ENCODE measurements at regions not wholly inside any gene's neighbourhood (a gene's known extent, or its start where the extent isn't known, plus 50 kb on each side); places are given as distances from the start of the nearest gene placed in this dataset.

DNA sequence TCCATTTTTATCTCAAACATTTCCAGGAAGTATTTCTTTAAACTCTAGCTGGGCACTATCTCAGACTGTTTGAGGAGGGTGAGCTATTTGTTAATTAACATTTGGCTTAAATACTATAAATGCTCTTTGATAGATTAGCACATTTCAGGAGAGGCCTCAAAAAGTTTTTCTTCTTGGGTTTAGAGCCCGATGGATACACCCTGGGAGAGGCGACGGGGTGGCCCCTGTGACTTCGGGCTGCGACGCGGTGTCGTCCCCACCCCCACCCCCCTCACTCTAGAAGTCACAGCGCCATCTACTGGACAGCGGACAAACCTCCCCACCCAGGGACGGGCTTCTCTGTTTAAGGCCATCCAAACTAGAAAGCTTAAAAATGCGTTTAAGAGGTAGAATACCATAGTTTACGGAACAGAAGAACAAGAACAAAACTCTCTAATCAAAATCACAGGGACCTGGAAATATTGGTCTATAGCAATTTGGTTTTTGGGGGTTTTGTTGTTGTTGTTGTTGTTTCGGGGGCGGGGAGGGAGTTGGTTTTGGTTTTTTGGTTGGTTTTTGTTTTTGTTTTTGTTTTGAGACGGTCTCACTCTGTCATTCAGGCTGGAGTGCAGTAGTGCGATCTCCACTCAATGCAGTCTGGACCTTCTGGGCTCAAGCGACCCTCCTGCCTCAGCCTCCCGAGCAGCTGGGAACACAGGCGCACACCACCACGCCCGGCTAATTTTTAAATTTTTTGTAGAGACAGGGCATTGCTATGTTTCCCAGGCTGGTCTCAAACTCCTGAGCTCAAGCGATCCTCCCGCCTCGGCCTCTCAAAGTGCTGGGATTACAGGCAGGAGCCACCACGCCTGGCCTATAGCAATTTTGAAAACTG lies 254.4 kb downstream of the C16orf95 start:
- Histone ChIP-seq H3K9me3 (ENCODE audit: control insufficient read depth, low read length) (no peaks in the 10 kb centered on the region), H3K36me3 (ENCODE audit: control insufficient read depth, insufficient read depth, low read length) (no peaks in the 10 kb centered on the region), H3K4me3 (ENCODE audit: low read length) (peak overlapping the region; percentile 51), H3K9ac (ENCODE audit: extremely low read depth, low read length, poor library complexity, severe bottlenecking) (no peak overlapping the region), H3K4me1 (ENCODE audit: control insufficient read depth, insufficient read depth, low read length) (no peaks in the 10 kb centered on the region), H3K27ac (ENCODE audit: low read depth, low read length) (no peak overlapping the region), H3K27me3 (ENCODE audit: control insufficient read depth, insufficient read depth, low read length, poor library complexity, severe bottlenecking) (peaks cover 6% of the 10 kb centered on the region)
- no peaks in the 10 kb centered on the region for H3K36me3 Mint-ChIP-seq (ENCODE audit: low read depth)
- WGBS, 2 experiments (ENCODE audit: insufficient coverage in 1 of 2, insufficient read length in 1 of 2), result 50 to 81% methylated on average over 15 to 26 of the region's 26 CpGs
- H3K27ac Mint-ChIP-seq, result no peak overlapping the region
- H3K4me1 Mint-ChIP-seq, result peaks cover 15% of the 10 kb centered on the region
- no peaks in the 10 kb centered on the region for H3K27me3 Mint-ChIP-seq (ENCODE audit: insufficient read depth)
- TF ChIP-seq, protein P1, sequence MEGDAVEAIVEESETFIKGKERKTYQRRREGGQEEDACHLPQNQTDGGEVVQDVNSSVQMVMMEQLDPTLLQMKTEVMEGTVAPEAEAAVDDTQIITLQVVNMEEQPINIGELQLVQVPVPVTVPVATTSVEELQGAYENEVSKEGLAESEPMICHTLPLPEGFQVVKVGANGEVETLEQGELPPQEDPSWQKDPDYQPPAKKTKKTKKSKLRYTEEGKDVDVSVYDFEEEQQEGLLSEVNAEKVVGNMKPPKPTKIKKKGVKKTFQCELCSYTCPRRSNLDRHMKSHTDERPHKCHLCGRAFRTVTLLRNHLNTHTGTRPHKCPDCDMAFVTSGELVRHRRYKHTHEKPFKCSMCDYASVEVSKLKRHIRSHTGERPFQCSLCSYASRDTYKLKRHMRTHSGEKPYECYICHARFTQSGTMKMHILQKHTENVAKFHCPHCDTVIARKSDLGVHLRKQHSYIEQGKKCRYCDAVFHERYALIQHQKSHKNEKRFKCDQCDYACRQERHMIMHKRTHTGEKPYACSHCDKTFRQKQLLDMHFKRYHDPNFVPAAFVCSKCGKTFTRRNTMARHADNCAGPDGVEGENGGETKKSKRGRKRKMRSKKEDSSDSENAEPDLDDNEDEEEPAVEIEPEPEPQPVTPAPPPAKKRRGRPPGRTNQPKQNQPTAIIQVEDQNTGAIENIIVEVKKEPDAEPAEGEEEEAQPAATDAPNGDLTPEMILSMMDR (conservative IDR thresholded peaks at IDR 0.05), result peak; percentile 89
- DNase-seq, result peak; percentile 93
- H3K9me3 Mint-ChIP-seq, result no peaks in the 10 kb centered on the region
- no peak overlapping the region for H3K4me3 Mint-ChIP-seq

DNA sequence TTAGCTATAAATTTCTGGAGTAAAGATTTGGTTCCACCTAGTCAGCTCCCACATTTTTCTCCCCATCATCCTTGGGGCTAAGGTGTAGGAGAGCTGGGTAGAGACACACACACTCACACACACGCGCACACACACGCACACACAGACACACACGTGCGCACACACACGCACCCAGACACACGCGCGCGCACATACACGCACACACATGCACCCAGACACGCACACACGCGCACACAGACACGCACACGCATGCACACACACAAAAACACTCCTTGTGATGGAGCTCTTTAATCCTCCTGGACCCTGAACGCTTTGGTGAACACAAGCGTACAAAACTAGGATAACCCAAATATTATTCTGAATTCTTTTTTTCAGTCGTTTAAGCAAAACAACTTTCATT lies 253.6 kb downstream of the C16orf95 start:
- Histone ChIP-seq H3K4me3 (ENCODE audit: low read length) (no peak overlapping the region), H3K9me3 (ENCODE audit: control insufficient read depth, low read length) (no peaks in the 10 kb centered on the region), H3K27me3 (ENCODE audit: control insufficient read depth, insufficient read depth, low read length, poor library complexity, severe bottlenecking) (peaks cover 6% of the 10 kb centered on the region), H3K36me3 (ENCODE audit: control insufficient read depth, insufficient read depth, low read length) (no peaks in the 10 kb centered on the region), H3K9ac (ENCODE audit: extremely low read depth, low read length, poor library complexity, severe bottlenecking) (no peak overlapping the region), H3K4me1 (ENCODE audit: control insufficient read depth, insufficient read depth, low read length) (no peaks in the 10 kb centered on the region), H3K27ac (ENCODE audit: low read depth, low read length) (no peak overlapping the region)
- peak; percentile 15 for DNase-seq
- WGBS, 2 experiments (ENCODE audit: insufficient coverage in 1 of 2, insufficient read length in 1 of 2), result 93% methylated on average over 16 to 19 of the region's 19 CpGs
- Mint-ChIP-seq H3K27ac (no peak overlapping the region), H3K4me1 (peaks cover 15% of the 10 kb centered on the region), H3K27me3 (ENCODE audit: insufficient read depth) (no peaks in the 10 kb centered on the region), H3K9me3 (no peaks in the 10 kb centered on the region), H3K4me3 (no peak overlapping the region), H3K36me3 (ENCODE audit: low read depth) (no peaks in the 10 kb centered on the region)
- TF ChIP-seq, protein P1 (conservative IDR thresholded peaks at IDR 0.05), result no peak

DNA sequence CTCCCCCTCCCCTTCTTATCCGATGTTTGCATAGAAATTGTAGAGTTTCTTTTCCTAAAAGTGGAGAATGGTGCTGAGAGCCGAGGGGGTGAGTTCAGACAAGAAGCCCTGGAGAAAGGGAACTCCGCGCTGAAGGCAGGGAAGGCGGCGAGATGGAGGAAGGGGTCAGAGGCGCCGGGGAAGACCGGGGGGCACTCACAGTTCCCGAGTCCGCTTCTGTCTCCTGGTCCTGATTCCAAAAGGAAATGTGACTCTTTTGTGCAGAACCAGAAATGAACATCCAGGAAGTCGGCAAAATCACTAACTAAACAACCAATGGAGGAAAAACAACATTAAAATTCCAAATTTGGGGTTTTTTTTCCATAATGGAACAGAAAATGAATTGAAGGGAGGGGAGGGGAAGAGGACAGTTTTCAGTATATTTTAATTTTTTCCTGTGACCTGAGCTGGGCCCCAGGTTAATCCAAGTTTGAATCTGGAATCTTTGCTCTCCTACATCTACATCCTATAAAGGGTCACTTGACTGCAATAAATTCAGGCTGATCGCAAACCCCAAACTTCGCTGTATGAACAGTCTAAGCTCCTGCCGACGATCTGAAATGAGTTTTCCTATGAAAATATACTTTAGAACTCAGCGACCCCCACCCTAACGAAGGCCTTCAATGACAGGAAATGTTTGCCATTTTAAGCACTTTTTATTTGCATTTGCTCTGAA lies 252.3 kb downstream of the C16orf95 start:
- H3K4me1 ChIP-seq (ENCODE audit: control insufficient read depth, insufficient read depth, low read length), result no peaks in the 10 kb centered on the region
- H3K27me3 ChIP-seq (ENCODE audit: control insufficient read depth, insufficient read depth, low read length, poor library complexity, severe bottlenecking), result peaks cover 6% of the 10 kb centered on the region
- H3K4me3 ChIP-seq (ENCODE audit: low read length), result no peak overlapping the region
- H3K27me3 Mint-ChIP-seq (ENCODE audit: insufficient read depth), result no peaks in the 10 kb centered on the region
- H3K27ac ChIP-seq (ENCODE audit: low read depth, low read length), result no peak overlapping the region
- WGBS, 2 experiments (ENCODE audit: insufficient coverage in 1 of 2, insufficient read length in 1 of 2), result 66 to 77% methylated on average over 12 to 17 of the region's 18 CpGs
- DNase-seq, result peak; percentile 40
- H3K36me3 ChIP-seq (ENCODE audit: control insufficient read depth, insufficient read depth, low read length), result no peaks in the 10 kb centered on the region
- H3K9ac ChIP-seq (ENCODE audit: extremely low read depth, low read length, poor library complexity, severe bottlenecking), result no peak overlapping the region
- H3K36me3 Mint-ChIP-seq (ENCODE audit: low read depth), result no peaks in the 10 kb centered on the region
- peaks cover 18% of the 10 kb centered on the region for H3K4me1 Mint-ChIP-seq
- TF ChIP-seq, protein P1 (conservative IDR thresholded peaks at IDR 0.05), result no peak
- no peak overlapping the region for H3K4me3 Mint-ChIP-seq
- H3K27ac Mint-ChIP-seq, result no peak overlapping the region
- no peaks in the 10 kb centered on the region for H3K9me3 ChIP-seq (ENCODE audit: control insufficient read depth, low read length)
- H3K9me3 Mint-ChIP-seq, result no peaks in the 10 kb centered on the region

Data from endodermal cell (in vitro differentiated cells).